ENCODE measurements at regions not wholly inside any gene's neighbourhood (a gene's known extent, or its start where the extent isn't known, plus 50 kb on each side); places are given as distances from the start of the nearest gene placed in this dataset.

- intact Hi-C loops (cut with micrococcal nuclease) = no loop called here
Measured at GRCh38 chr10:3631291-3631690, 153.7 kb downstream of the KLF6 start.

DNA sequence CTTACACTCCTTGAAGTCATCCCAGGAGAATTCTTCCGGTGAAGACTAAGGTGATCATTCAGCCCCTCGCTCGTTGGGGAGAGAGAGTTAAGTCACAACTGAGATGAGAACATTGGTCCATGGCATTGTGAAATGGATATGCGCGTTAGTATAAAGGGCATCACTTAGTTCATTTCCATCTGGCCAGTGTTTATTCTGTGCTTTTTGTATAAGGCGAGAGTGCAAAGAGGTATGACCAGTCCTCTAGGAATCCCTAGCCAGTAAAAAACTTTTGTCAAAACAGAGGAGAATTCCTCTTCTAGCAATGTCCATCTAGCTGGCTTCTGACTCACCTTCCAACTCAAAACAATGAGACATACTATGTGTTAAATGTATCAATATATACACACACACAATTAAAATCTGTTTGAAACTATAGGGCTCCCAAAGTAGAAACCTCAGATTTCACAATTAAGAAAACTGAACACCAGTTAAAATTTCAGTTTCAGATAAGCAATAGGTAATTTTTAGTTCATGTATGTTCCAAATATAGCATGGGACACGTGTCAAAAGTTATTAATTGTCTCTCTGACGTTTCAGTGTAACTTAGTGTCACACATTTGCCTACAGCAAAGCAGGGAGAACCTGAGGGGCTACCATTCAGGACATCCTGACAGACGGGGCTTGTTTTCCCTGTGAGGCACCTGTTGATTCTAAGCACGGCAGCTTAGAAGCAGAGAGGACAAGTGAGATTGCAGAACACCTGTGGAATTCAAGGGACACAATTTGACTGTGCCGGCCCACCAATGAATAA is 158.9 kb downstream of the KLF6 start:
- intact Hi-C loops (cut with micrococcal nuclease) = no loop called here

- intact Hi-C loops (cut with micrococcal nuclease) = no loop called here
Measured at GRCh38 chr10:3624367-3624766, 160.6 kb downstream of the KLF6 start.

GRCh38 chr10:3623746-3624145 is 161.3 kb downstream of the KLF6 start:
- intact Hi-C loops (cut with micrococcal nuclease) = no loop called here

- intact Hi-C loops (cut with micrococcal nuclease) = no loop called here
Measured at GRCh38 chr10:3622845-3623621, 162.0 kb downstream of the KLF6 start.

- intact Hi-C loops (cut with micrococcal nuclease) = no loop called here
Measured at GRCh38 chr10:3622427-3622826, 162.6 kb downstream of the KLF6 start.

GRCh38 chr10:3620818-3621217 is 164.2 kb downstream of the KLF6 start:
- intact Hi-C loops (cut with micrococcal nuclease) = no loop called here

DNA sequence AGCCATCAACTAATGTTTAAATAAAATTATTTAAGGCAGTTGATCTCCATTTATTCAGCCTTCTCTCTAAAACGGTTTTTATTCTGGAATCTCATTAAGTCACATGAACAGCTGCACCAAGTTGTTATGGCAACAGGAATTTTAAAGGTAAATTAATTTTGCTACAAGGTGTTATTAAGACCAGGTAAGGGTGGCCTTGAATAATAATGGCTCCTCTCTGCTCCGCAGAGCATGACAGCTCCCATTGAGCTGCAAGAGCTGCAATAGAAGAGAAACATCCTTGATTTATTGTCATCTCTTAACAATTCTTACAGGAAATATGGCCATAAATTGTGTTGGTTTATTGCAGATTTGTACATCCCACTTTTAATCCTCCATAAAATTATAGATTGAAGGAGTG is 165.8 kb downstream of the KLF6 start:
- intact Hi-C loops (cut with micrococcal nuclease) = no loop called here

DNA sequence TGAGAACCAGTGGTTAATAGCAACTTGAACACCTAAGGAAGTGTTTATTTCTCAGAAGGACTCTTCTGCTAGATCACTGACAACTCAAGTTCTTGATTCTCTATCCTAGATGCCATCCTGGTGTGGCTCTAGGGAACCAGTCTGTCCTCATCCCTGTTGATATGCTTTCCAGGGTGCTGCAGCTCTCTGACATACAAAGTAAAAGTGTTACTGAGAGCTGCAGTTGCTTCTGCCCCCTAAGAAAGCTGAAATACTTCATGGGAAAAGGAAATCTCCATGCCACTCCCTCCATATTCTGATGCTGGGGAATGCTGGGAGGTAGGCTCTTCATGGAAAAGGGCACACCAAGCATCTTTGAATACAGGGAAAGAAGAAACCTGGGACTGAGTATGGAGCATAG is 168.1 kb downstream of the KLF6 start:
- intact Hi-C loops (cut with micrococcal nuclease) = no loop called here

GRCh38 chr10:3613318-3613717 is 171.7 kb downstream of the KLF6 start:
- intact Hi-C loops (cut with micrococcal nuclease) = no loop called here

DNA sequence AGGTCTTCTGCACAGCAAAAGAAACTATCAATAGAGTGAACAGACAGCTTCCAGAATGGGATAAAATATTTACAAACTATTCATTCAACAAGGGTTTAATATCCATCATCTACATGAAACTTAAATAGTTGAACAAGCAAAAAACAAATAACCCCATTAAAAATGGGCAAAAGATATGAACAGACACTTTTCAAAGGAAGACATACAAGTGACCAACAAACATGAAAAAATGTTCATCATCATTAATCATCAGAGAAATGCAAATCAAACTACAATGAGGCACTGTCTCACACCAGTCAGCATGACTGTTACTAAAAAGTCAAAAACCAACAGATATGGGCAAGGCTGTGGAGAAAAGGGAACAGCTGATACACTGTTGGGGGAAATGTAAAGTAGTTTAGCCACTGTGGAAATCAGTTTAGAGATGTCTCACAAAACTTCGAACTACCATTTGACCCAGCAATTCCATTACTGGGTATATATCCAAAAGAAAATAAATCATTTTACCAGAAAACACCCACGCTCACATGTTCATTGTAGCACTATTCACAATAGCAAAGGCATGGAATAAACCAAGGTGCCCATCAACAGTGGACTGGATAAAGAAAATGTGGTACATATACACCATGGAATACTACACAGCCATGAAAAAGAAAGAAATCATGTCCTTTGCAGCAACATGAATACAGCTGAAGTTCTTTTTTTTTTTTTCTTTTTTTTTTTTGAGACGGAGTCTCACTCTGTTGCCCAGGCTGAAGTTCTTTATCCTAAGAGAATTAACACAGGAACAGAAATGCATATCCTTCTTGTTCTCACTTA is 172.6 kb downstream of the KLF6 start:
- intact Hi-C loops (cut with micrococcal nuclease) = no loop called here

- intact Hi-C loops (cut with micrococcal nuclease) = no loop called here
Measured at GRCh38 chr10:3606309-3606708, 178.7 kb downstream of the KLF6 start.

DNA sequence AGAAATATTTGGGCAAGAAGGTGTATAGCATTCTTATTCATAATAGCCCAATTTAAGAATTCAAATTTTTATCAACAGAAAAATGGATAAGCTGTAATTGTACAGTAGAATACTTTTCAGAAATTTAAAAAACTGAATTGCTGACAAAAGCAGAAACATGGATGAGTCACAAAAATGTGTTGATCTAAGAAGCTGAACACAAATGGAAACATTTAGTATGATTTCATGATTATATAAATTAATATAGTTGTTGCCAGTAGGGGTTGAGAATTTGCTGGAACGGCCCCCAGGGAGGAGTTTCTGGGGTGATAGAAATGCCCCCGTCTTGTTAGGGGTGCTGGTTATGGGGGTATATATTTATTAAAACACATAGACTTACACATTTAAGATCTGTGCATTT is 179.1 kb downstream of the KLF6 start:
- intact Hi-C loops (cut with micrococcal nuclease) = no loop called here

GRCh38 chr10:3595736-3596135 is 189.3 kb downstream of the KLF6 start:
- intact Hi-C loops (cut with micrococcal nuclease) = no loop called here

DNA sequence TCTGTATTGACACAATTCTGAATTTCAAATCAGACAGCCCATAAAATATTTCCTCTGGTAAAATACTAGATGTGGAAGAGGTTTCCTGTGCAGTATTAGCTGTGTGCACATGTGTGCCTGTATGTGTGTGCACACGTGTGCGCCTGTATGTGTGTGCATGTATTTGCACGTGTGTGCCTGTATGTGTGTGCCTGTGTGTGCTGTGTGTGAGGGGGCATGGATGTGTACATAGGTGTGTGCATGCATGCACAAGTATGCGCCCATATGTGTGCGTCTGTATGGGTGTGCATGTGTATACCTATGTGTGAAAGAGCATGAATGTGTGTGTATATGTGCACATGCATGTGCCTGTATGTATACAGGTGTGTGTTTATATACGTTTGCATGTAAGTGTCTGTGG is 191.4 kb downstream of the KLF6 start:
- intact Hi-C loops (cut with micrococcal nuclease) = no loop called here

DNA sequence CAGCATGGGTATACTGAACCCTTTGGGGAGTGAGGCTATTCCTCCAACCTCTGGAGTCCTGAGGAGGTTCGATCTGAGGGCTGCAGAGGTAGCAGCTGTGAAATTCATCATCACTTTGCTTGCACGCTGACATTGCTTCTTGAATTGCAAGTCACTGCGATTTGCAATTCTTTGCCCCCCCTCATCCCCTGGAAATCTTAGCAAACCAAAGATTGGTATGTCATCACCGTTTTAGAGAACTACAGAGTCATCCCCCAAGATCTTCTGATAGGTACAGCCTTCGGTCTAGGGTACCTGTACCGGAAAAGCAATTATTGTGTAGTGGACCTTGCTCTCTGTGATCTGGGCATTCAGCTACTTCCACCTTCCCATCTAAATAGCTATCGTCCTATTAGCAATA is 192.6 kb downstream of the KLF6 start:
- intact Hi-C loops (cut with micrococcal nuclease) = no loop called here

- intact Hi-C loops (cut with micrococcal nuclease) = no loop called here
Measured at GRCh38 chr10:3588816-3589215, 196.2 kb downstream of the KLF6 start.

DNA sequence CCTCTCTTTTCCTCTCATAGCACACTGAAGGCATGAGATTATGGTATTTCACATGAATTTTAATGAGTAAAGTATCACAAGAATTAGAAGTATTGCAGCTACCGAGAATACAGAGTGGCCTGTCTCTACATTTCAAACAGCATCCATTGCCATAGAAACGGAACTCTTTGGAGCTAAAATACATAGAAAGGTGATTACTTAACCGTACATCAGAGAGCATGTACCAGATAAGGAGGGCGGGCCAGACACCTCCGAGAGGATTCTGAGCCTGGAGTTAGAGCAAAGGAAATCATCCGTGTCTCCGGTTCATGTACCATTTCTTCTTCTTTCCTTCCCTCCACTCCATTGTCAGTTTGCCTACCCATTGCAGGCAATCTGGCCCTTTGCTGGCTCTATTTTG is 196.7 kb downstream of the KLF6 start:
- intact Hi-C loops (cut with micrococcal nuclease) = no loop called here

DNA sequence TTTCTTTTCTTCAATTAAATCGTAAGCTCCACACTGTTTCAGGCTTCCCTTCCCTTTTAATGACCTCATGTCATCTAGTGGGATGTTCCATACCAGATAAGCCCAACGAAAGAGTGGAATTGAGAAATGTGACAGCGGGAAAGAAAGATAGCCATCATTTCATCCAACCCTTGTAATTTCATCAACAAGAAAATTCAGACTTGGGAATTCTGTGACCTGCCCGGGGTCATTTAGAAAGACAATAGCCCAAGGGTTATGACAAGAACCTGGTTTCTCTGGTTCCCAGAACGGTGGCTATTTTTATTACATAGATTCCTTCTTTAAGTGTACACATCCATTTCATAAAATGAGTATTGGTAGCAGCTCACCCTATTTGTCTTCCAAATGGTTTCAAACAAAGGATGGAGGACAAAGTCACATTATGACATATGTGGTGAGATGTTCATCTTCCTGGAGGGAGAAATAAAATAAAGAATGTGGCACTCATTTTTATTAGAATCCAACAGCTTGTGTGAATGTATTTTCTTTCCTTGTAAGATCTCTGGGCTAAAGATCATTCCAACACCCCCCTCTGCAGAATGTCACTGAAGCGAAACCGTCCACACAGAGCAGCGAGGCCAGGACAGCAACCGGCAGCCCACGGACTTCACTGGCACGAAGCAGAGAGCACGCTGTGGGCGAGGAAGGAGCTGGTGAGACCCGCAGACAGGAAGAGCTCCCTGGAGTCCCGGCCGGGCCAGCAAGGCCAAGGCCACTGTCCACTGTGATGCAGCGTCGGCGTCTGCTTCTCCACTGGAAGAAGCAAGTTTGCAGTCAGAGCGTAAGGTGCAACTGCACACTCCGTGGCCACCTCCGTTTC is 199.9 kb downstream of the KLF6 start:
- intact Hi-C loops (cut with micrococcal nuclease) = no loop called here

- intact Hi-C loops (cut with micrococcal nuclease) = no loop called here
Measured at GRCh38 chr10:3580565-3580964, 204.4 kb downstream of the KLF6 start.

- intact Hi-C loops (cut with micrococcal nuclease) = no loop called here
Measured at GRCh38 chr10:3579845-3580244, 205.2 kb downstream of the KLF6 start.

Measured in T-helper 2 cell treated with Interferon-gamma antibody and Interleukin-4, amounts not matched to agents 100 ng/mL and 5 ng/mL, for 36 hours (primary cell).